ENCODE measurements at regions not wholly inside any gene's neighbourhood (a gene's known extent, or its start where the extent isn't known, plus 50 kb on each side); places are given as distances from the start of the nearest gene placed in this dataset.

DNA sequence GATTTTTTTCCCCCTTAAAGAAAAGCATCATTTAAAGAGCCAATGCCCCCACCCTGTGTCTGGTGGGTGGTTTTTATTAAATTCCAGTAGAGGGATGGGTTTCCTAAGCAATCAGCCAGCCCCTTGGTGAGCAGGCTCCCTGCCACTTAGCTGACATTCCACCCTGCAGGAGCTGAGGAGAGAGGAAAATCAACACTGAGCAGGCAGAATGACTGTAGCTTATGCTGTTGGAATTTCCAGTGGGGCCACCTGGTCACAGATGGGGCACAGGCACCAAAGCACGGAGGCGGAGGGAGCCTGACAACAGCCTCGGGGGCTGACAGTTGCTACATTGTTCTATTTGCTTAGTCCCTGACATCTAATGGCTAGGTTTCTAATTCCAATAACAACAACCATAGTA, 127.7 kb downstream of the TMEM30B start:
- TF ChIP-seq, protein P1, sequence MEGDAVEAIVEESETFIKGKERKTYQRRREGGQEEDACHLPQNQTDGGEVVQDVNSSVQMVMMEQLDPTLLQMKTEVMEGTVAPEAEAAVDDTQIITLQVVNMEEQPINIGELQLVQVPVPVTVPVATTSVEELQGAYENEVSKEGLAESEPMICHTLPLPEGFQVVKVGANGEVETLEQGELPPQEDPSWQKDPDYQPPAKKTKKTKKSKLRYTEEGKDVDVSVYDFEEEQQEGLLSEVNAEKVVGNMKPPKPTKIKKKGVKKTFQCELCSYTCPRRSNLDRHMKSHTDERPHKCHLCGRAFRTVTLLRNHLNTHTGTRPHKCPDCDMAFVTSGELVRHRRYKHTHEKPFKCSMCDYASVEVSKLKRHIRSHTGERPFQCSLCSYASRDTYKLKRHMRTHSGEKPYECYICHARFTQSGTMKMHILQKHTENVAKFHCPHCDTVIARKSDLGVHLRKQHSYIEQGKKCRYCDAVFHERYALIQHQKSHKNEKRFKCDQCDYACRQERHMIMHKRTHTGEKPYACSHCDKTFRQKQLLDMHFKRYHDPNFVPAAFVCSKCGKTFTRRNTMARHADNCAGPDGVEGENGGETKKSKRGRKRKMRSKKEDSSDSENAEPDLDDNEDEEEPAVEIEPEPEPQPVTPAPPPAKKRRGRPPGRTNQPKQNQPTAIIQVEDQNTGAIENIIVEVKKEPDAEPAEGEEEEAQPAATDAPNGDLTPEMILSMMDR (IDR thresholded peaks at IDR 0.05), result no peak
- TF ChIP-seq POLR2A (IDR thresholded peaks at IDR 0.05), result no peak
